Right lobe of liver (tissue), 4 donors: ENCODE measurements at regions not wholly inside any gene's neighbourhood (a gene's known extent, or its start where the extent isn't known, plus 50 kb on each side); places are given as distances from the start of the nearest gene placed in this dataset.

Experiments
- POLR2A ChIP-seq: fragments of 450-650 bp; IDR thresholded peaks from one replicate; pipeline ENCODE4 v1.6.1; 2017; ENCODE audit warnings: antibody characterized with exemption, mild to moderate bottlenecking
- TF ChIP-seq, protein P1 (sequence below), 4 donors: fragments of 200-600 bp in 3 of 4; fragments of 450-650 bp in 1 of 4; IDR thresholded peaks; one replicate each; pipeline versions ENCODE4 v1.5.1 to v1.8.0; 2016 to 2022; ENCODE audit warnings: antibody characterized with exemption in 4 of 4, mild to moderate bottlenecking in 2 of 4
- donor health status: DM: no; HTN: no; CAD: no.
- donor health status: DM: no; HTN: no; CAD: no.
- donor health status: DM: no; HTN: yes; CAD: no.

GRCh38 chr2:143957321-143957720 is 562.6 kb downstream of the ZEB2 start:
- TF ChIP-seq, protein P1, sequence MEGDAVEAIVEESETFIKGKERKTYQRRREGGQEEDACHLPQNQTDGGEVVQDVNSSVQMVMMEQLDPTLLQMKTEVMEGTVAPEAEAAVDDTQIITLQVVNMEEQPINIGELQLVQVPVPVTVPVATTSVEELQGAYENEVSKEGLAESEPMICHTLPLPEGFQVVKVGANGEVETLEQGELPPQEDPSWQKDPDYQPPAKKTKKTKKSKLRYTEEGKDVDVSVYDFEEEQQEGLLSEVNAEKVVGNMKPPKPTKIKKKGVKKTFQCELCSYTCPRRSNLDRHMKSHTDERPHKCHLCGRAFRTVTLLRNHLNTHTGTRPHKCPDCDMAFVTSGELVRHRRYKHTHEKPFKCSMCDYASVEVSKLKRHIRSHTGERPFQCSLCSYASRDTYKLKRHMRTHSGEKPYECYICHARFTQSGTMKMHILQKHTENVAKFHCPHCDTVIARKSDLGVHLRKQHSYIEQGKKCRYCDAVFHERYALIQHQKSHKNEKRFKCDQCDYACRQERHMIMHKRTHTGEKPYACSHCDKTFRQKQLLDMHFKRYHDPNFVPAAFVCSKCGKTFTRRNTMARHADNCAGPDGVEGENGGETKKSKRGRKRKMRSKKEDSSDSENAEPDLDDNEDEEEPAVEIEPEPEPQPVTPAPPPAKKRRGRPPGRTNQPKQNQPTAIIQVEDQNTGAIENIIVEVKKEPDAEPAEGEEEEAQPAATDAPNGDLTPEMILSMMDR (IDR thresholded peaks at IDR 0.05): no peak
- no peak for TF ChIP-seq POLR2A
